ENCODE measurements at regions not wholly inside any gene's neighbourhood (a gene's known extent, or its start where the extent isn't known, plus 50 kb on each side); places are given as distances from the start of the nearest gene placed in this dataset.

DNA sequence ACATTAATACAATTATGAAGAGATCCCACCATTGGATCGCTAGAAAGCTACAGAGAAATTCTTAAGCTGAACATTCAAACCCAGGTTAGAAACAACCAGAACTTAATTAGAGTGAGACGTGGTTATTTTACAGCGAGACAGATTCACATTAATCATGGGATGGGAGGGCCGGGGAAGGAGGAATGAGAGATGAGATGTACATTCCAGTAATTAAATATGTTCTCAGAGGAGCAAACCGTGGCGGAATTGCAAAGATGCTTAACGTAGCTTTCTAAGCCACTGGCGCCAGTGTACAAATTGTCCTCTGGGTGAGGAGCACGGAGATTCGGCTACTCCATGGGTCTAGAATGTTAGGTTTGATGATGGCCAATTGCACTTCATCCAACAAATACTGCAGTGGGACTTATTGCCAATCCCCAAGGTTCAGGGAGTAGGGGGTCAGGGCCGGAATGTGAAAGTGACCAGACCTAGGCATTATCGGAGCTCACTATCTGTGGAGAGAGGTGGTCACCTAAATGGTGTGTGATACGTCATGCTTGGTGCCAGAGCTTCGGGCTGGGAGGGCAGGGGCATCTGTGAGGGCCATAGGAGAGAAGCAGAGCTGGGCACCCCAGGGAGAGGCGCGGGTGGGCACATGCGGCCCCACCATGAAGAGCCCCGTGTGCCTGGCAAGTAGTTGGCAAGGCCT, 114.7 kb downstream of the EDN3 start:
- Histone ChIP-seq H3K4me3 (IDR thresholded peaks at IDR 0.05; ENCODE audit: insufficient read depth, low read depth, low read length) (no peak overlapping the region), H3K9ac (no peak overlapping the region), H3K27ac (no peak overlapping the region), H4K20me1 (ENCODE audit: insufficient read depth) (no peaks in the 10 kb centered on the region), H3K27me3 (ENCODE audit: insufficient read depth, low read depth) (peaks cover 29% of the 10 kb centered on the region; the same call in 1 of the 2 replicates), H3K4me2 (no peak overlapping the region), H3K4me1 (ENCODE audit: low read depth, poor library complexity, severe bottlenecking) (no peaks in the 10 kb centered on the region), H3K79me2 (ENCODE audit: insufficient read depth, low read depth) (no peaks in the 10 kb centered on the region), H3K36me3 (ENCODE audit: insufficient read depth) (no peaks in the 10 kb centered on the region), H2AFZ (ENCODE audit: low read depth) (no peak overlapping the region)
- TF ChIP-seq, protein P1, sequence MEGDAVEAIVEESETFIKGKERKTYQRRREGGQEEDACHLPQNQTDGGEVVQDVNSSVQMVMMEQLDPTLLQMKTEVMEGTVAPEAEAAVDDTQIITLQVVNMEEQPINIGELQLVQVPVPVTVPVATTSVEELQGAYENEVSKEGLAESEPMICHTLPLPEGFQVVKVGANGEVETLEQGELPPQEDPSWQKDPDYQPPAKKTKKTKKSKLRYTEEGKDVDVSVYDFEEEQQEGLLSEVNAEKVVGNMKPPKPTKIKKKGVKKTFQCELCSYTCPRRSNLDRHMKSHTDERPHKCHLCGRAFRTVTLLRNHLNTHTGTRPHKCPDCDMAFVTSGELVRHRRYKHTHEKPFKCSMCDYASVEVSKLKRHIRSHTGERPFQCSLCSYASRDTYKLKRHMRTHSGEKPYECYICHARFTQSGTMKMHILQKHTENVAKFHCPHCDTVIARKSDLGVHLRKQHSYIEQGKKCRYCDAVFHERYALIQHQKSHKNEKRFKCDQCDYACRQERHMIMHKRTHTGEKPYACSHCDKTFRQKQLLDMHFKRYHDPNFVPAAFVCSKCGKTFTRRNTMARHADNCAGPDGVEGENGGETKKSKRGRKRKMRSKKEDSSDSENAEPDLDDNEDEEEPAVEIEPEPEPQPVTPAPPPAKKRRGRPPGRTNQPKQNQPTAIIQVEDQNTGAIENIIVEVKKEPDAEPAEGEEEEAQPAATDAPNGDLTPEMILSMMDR (conservative IDR thresholded peaks at IDR 0.05; ENCODE audit: low read depth, low read length): no peak

DNA sequence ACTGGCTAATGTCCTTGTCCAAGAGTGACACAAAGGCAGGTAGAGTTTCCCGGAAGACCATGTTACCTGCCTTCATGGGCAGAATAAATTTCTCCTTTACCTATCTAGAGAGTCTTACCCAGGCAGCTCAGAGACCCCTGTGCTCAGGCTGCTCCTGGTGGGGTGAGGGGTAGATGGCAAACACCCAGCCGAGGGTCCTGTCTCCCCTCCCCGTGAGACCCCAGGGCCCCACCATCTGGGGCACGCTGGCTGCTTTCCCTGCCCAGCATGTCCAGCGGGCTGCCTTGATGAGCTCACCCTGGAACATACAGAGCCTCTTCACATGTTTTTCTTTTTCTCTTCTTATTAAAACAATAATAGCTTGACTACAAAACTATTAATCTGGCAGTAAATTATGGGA, 116.5 kb downstream of the EDN3 start:
- Histone ChIP-seq H3K79me2 (ENCODE audit: insufficient read depth, low read depth) (no peaks in the 10 kb centered on the region), H3K4me1 (ENCODE audit: low read depth, poor library complexity, severe bottlenecking) (no peaks in the 10 kb centered on the region), H3K36me3 (ENCODE audit: insufficient read depth) (no peaks in the 10 kb centered on the region), H3K4me2 (no peak overlapping the region), H2AFZ (ENCODE audit: low read depth) (no peak overlapping the region), H3K4me3 (IDR thresholded peaks at IDR 0.05; ENCODE audit: insufficient read depth, low read depth, low read length) (no peak overlapping the region), H3K27me3 (ENCODE audit: insufficient read depth, low read depth) (peaks cover 23% of the 10 kb centered on the region; the same call in 1 of the 2 replicates), H4K20me1 (ENCODE audit: insufficient read depth) (no peaks in the 10 kb centered on the region), H3K9ac (no peak overlapping the region), H3K27ac (no peak overlapping the region)
- TF ChIP-seq, protein P1 (conservative IDR thresholded peaks at IDR 0.05; ENCODE audit: low read depth, low read length): no peak

DNA sequence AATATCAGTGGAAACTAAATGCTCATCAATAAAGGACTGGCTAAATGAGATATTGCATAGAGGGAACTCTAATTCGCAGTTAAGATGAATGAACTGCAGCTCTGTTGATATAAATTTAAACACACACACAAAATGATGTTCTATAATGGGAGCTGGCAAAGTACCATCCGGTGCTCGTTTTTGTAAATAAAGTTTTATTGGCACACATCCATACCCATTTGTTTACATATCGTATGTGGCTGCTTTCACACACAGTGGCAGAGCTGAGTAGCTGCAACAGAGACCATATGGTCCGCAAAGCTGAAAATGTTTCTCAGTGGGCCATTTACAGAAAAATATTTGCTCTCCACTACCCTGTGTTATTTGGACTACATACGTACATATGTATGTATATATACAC, 120.7 kb downstream of the EDN3 start:
- Histone ChIP-seq H3K4me3 (IDR thresholded peaks at IDR 0.05; ENCODE audit: insufficient read depth, low read depth, low read length) (no peak overlapping the region), H3K36me3 (ENCODE audit: insufficient read depth) (no peaks in the 10 kb centered on the region), H3K27ac (no peak overlapping the region), H2AFZ (ENCODE audit: low read depth) (no peak overlapping the region), H3K79me2 (ENCODE audit: insufficient read depth, low read depth) (no peaks in the 10 kb centered on the region), H3K9ac (no peak overlapping the region), H3K4me1 (ENCODE audit: low read depth, poor library complexity, severe bottlenecking) (no peaks in the 10 kb centered on the region), H3K27me3 (ENCODE audit: insufficient read depth, low read depth) (peaks cover 30% of the 10 kb centered on the region; the same call in 1 of the 2 replicates), H3K4me2 (no peak overlapping the region), H4K20me1 (ENCODE audit: insufficient read depth) (no peaks in the 10 kb centered on the region)
- TF ChIP-seq, protein P1 (conservative IDR thresholded peaks at IDR 0.05; ENCODE audit: low read depth, low read length): no peak

DNA sequence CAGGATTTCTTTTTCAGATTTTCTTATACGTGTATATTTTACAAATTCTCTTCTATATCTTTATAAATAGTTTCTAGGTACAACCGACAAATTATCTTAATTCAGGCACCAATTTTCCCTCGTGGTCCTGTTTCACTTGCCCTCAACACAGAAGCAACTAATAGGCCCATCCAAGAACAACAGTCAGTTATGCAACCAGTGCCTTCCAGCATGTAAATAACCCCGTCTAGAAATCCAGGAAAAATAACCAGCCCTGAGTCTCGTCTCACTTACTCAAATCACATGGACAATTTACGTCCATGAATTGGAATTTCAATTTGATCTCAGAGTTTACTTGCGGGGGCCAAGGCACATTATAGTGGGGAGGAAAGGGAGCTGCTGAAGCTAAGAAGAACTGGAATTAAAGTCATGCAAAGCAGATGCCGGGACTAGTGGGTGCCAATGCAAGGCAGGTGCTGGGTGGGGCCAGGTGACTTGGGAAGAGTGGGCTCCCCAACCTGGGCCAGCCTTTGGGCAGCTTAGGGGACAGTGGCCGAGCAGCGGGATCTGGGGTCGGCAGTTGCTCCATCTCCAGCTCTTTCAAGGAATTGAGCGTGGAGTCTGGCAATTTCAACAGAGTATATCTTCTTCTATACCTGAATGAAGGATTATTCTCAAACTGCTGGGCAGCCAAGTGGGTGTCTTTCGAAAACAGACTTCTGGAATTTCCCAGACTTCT, 121.7 kb downstream of the EDN3 start:
- Histone ChIP-seq H3K4me1 (ENCODE audit: low read depth, poor library complexity, severe bottlenecking) (no peaks in the 10 kb centered on the region), H3K79me2 (ENCODE audit: insufficient read depth, low read depth) (no peaks in the 10 kb centered on the region), H3K27ac (no peak overlapping the region), H3K4me2 (no peak overlapping the region), H3K27me3 (ENCODE audit: insufficient read depth, low read depth) (peaks cover 29% of the 10 kb centered on the region; the same call in 1 of the 2 replicates), H3K36me3 (ENCODE audit: insufficient read depth) (no peaks in the 10 kb centered on the region), H4K20me1 (ENCODE audit: insufficient read depth) (no peaks in the 10 kb centered on the region), H3K4me3 (IDR thresholded peaks at IDR 0.05; ENCODE audit: insufficient read depth, low read depth, low read length) (no peak overlapping the region), H3K9ac (no peak overlapping the region), H2AFZ (ENCODE audit: low read depth) (no peak overlapping the region)
- TF ChIP-seq, protein P1 (conservative IDR thresholded peaks at IDR 0.05; ENCODE audit: low read depth, low read length): no peak

Measured in KMS-11 (cell line).